H1 (cell line): ENCODE measurements at regions not wholly inside any gene's neighbourhood (a gene's known extent, or its start where the extent isn't known, plus 50 kb on each side); places are given as distances from the start of the nearest gene placed in this dataset.

ENCODE experiments used
- BCL11A ChIP-seq, 2 experiments: IDR thresholded peaks; one replicate each; pipeline ENCODE4 v1.6.1; 2011; ENCODE audit warnings: low read depth in 2 of 2, low read length in 2 of 2, mild to moderate bottlenecking in 2 of 2
- EZH2 ChIP-seq: fragments of 200-600 bp; sonication (generic); IDR thresholded peaks from 2 replicates; pipeline ENCODE4 v1.7.1; 2012; ENCODE audit warnings: low read depth, mild to moderate bottlenecking, moderate library complexity, low read length, inconsistent platforms; ENCODE audit not compliant: severe bottlenecking
- FOSL1 ChIP-seq: IDR thresholded peaks from 2 replicates; pipeline ENCODE4 v1.6.1; 2011; ENCODE audit warnings: mild to moderate bottlenecking, low read depth, low read length, moderate library complexity; ENCODE audit not compliant: insufficient read depth
- POLR2A ChIP-seq, 2 experiments: IDR thresholded peaks; 1 replicate in 1 of 2; 2 replicates in 1 of 2; pipeline ENCODE4 v1.6.1; 2011; ENCODE audit warnings: low read depth in 2 of 2, low read length in 2 of 2, mild to moderate bottlenecking in 2 of 2; ENCODE audit errors: control extremely low read depth in 1 of 2
- POLR2AphosphoS5 ChIP-seq: IDR thresholded peaks from 2 replicates; pipeline ENCODE4 v1.6.1; 2011; ENCODE audit warnings: low read depth, low read length
- RFX5 ChIP-seq: IDR thresholded peaks from 2 replicates; pipeline ENCODE4 v1.6.1; 2011; ENCODE audit warnings: low read depth, low read length, improper control_type of control experiment, borderline replicate concordance
- SIX5 ChIP-seq: IDR thresholded peaks from 2 replicates; pipeline ENCODE4 v1.6.1; 2011; ENCODE audit warnings: mild to moderate bottlenecking, low read depth, low read length
- TCF12 ChIP-seq: IDR thresholded peaks from 2 replicates; pipeline ENCODE4 v1.6.1; 2011; ENCODE audit warnings: low read depth, mild to moderate bottlenecking, low read length
- YY1 ChIP-seq: IDR thresholded peaks from 2 replicates; pipeline ENCODE4 v1.6.1; 2011; ENCODE audit warnings: low read depth, mild to moderate bottlenecking, low read length
- TF ChIP-seq, protein P1 (sequence below), 3 experiments: IDR thresholded peaks; 1 replicate in 2 of 3; 2 replicates in 1 of 3; pipeline versions ENCODE4 v1.5.1 to v1.6.1; 2011; ENCODE audit warnings: low read length in 3 of 3, mild to moderate bottlenecking in 3 of 3, inconsistent platforms in 2 of 3, low read depth in 1 of 3, moderate library complexity in 1 of 3; ENCODE audit not compliant: insufficient read depth in 1 of 3; ENCODE audit errors: control extremely low read depth in 1 of 3

DNA sequence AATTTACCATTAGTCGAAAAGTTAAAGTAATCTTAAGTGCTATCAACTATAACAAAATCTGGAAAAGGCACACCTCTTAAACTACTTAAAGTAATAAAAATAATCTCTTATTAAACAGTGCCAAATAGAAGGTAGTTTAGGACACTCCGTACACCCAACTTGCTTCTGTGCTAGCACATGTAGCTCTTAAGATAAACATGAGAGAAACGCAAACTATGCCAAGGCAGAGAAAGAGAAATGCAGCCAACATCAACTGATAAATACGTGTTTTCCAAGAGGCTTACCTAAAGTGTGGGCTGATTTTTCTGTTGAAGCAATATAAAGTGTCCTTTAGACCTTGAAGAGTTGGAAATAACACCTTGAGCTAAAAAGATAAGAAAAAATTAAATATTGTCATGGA, 480.6 kb upstream of the DAB2 start:
- TF ChIP-seq EZH2: no peak
- no peak for TF ChIP-seq RFX5
- TF ChIP-seq YY1: no peak
- no peak for TF ChIP-seq BCL11A (IDR thresholded peaks at IDR 0.05; ENCODE audit: low read depth in 2 of 2, low read length in 2 of 2)
- no peak for TF ChIP-seq FOSL1
- no peak for TF ChIP-seq POLR2AphosphoS5
- TF ChIP-seq, protein P1, sequence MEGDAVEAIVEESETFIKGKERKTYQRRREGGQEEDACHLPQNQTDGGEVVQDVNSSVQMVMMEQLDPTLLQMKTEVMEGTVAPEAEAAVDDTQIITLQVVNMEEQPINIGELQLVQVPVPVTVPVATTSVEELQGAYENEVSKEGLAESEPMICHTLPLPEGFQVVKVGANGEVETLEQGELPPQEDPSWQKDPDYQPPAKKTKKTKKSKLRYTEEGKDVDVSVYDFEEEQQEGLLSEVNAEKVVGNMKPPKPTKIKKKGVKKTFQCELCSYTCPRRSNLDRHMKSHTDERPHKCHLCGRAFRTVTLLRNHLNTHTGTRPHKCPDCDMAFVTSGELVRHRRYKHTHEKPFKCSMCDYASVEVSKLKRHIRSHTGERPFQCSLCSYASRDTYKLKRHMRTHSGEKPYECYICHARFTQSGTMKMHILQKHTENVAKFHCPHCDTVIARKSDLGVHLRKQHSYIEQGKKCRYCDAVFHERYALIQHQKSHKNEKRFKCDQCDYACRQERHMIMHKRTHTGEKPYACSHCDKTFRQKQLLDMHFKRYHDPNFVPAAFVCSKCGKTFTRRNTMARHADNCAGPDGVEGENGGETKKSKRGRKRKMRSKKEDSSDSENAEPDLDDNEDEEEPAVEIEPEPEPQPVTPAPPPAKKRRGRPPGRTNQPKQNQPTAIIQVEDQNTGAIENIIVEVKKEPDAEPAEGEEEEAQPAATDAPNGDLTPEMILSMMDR (IDR thresholded peaks at IDR 0.05; ENCODE audit: control extremely low read depth in 1 of 3, insufficient read depth in 1 of 3, low read depth in 1 of 3, low read length in 3 of 3): no peak
- no peak for TF ChIP-seq POLR2A (IDR thresholded peaks at IDR 0.05; ENCODE audit: control extremely low read depth in 1 of 2, low read depth in 2 of 2, low read length in 2 of 2)
- no peak for TF ChIP-seq SIX5
- TF ChIP-seq TCF12: no peak
